GM21786 (cell line): ENCODE measurements at regions not wholly inside any gene's neighbourhood (a gene's known extent, or its start where the extent isn't known, plus 50 kb on each side); places are given as distances from the start of the nearest gene placed in this dataset.

ENCODE experiments used
- ATAC-seq: cut with Tn5 transposase; IDR thresholded peaks from one replicate; pipeline ENCODE4 v1.9.1; 2021; ENCODE audit not compliant: unreplicated experiment

DNA sequence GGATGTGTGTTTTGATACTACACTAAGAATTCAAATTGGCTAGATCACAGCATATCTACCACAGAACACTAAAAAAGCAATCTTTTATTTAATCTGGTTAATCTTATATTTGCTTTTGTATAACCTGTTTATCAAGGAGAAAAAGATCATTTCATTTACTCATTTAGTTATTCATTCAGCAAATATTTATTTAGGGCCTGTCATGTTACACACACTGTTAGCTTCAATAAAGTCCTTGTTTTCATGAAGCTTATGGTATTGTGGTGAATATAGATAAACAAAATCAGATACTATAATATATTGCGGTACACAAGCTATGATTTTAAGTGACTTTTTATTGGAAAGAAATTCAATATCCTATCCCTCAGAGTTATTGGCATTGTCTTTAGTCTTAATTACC, 350.8 kb downstream of the LRFN5 start:
- no peak for ATAC-seq
